G401 (cell line): ENCODE measurements at regions not wholly inside any gene's neighbourhood (a gene's known extent, or its start where the extent isn't known, plus 50 kb on each side); places are given as distances from the start of the nearest gene placed in this dataset.
A peak's percentile ranks its signal among the peaks of the same experiment; 100 is the strongest.

Source experiments
- DNase-seq: peaks from one replicate; pipeline ENCODE4 v3.0.0-alpha.2; 2015; ENCODE audit warnings: low spot score
- in situ Hi-C: cut with HindIII; loops from 2 replicates; pipeline ENCODE4 v1.10.0; 2016; ENCODE audit warnings: low sequenced_read_pairs, mixed read lengths

DNA sequence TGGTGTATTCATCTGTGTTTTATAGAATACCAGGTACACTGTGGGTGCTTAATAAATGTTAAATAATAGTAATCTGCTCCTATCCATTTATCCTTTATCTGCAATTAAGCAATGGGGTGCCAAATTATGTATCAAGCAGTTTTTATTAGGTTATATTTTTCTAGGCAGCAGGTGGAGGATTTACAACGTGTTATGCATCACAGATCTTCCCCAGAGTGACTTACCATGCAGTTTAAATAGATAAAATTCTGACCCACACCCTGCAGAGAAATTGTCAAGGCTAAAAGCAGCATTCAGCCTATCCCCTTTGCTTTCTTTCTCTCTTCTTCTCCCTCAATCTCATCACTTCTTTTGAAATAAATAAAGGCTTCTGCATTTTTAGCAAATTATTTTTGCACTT lies 306.4 kb downstream of the CXXC4 start:
- in situ Hi-C loops = no loop called here

DNA sequence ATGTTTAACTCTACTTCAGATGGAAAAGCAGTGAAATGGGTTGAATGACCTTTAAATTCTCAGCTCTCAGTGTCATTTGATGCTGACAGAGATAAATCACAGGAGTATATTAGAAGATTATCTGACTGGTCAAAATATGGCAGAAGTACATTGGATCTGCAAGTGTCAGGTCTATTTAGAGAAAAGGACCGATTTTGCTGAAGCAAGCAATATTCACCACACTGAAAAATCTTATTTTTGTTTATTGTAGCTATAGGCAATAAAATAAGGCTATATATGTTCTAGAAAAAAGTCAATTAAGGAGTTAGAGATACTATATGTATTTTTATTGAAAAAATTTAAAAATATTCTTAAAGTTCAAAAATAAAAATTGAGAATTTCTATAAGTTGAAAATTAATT lies 325.3 kb downstream of the CXXC4 start:
- in situ Hi-C loops = no loop called here
- no peak for DNase-seq

More for the DNA sequence above, 306.4 kb downstream of the CXXC4 start:
- DNase-seq = no peak

DNA sequence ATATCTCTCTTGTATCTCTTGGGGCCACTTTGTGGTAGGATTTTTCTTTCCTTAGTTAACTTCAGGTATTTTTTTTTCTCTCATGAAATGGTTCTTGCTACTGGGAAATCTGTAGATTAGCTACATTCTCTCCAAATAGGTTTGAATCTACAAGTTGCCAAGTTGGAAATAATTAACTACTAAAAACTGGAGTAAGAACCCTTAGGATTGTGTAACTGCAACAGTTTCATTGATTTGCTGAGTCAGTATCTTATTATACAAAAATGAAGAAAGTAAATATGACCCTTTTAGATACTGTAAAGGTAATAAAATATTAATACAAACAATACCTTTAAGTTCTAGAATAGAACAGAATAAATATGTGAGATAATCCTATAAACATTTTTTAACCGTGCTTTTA lies 327.9 kb downstream of the CXXC4 start:
- in situ Hi-C loops = no loop called here
- DNase-seq = no peak

DNA sequence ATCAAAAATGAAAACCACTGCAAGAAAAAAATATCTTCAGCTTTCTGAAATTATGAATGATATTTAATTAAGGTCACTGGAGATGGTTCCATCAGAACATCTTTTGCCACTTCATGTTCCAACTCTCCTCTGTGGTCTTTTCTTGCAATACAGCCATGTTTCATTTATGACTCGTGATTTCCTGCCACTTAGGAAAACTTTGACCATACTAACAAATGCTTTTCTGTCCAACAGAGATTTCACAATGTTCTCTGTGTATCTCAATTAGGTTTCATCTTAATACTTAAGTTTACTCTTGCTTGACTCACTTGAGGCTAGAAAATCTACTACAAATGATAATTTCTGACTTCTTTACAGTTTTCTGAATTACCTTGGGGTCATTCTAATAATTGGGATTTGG lies 330.9 kb downstream of the CXXC4 start:
- in situ Hi-C loops = no loop called here
- no peak for DNase-seq

DNA sequence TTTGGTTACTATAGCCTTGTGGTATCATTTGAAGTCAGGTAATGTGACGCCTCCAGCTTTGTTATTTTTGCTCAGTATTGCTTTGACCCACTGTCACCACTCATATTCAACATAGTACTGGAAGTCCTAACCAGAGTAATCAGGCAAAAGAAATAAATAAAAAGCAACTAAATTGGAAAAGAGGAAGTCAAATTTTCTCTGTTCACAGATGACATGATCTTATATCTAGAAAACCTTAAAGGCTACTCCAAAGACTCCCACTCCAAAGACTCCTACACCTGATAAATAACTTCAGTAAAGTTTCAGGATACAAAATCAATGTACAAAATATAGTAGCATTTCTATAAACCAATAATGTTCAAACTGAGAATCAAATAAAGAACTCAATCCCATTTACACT lies 348.6 kb downstream of the CXXC4 start:
- in situ Hi-C loops = no loop called here
- no peak for DNase-seq

DNA sequence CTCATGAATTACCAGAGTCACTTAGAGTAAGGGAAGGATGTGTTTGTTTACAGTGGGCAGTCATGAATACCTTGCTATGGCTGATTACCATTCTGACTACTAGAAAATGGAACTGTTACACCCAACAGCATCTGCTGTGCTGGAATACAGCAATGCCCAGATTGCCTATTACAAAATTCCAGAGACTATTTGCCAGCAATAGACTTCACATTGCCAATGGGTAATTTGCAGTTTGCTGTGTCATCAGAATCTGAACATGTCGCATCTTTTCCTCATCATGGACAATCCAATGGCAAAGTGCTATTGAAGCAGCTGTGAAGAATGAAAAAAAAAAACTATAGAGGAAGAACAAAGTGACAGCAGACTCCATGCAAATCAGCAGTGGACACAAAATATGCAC lies 356.6 kb downstream of the CXXC4 start:
- DNase-seq = no peak
- in situ Hi-C loops = no loop called here

DNA sequence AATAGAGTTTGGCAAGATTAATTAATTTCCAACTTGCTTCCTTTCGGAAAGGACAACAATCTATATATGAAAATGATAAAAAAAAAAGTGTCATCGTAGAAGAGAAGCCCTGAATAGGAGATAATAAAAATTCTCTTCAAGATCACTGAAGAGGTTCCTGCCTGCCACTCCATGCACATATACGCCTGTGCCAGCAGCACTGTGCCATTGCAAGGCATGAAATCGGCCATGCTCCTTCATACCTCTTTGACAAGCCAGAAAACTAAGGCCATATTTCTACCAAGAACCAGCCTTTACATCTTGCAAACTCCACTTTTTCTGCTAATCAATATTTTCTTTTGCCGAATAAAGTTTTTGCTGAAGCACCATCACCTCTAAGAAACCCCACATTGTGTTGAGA lies 365.5 kb downstream of the CXXC4 start:
- no peak for DNase-seq
- in situ Hi-C loops = no loop called here

DNA sequence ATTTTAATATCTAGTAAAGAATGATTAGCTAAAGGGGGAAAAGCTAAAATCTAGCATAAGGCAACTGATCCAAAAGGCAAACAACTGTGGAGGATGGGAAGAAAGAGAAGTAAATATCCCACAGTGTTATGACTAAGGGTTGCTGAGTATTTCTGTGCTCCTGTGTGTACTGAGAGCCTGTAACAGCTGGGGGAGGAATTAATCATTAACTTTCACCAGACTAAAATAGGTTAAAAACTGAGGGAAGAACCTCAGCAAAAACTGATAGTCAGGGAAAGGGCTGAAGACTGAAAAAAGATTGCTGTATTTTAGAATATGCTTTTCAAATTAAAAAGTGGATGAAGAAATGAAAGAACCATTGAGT lies 365.9 kb downstream of the CXXC4 start:
- DNase-seq = no peak
- in situ Hi-C loops = no loop called here

DNA sequence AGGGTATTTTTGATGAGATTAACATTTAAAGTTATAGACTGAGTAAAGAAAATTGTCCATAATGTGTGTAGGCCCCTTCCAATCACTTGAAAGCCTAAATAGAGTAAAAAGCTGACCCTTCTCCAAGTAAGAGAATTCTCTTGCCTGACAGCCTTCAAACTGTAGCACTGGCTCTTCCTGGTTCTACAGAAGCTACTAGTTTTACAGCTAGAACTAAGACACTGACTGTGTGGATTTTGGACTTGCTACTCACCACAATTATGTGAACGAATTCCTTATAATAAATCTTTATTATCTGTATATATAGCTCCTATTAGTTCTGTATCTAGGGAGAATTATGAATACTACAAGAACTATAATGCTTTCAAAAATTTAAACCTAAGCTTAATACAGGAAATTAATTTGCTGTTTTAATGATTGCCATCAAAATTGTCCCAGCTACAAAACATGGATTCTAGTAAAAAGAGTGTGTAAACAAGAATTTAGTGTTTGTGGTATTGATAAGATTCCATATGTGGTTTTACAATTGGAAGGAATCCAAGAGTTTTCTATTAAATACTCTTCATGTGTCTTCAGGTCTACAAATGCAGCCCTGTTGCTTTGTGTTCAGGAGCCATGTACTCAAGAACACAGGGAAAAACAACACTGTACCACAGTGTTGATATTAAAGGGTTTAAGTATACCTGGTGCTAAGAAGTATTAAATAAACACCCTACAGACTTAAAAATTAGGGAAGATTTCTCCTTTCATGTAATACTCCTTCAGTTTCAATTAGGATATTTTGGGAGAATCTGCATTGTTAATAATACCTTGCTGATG lies 366.5 kb downstream of the CXXC4 start:
- DNase-seq = no peak
- in situ Hi-C loops = no loop called here

DNA sequence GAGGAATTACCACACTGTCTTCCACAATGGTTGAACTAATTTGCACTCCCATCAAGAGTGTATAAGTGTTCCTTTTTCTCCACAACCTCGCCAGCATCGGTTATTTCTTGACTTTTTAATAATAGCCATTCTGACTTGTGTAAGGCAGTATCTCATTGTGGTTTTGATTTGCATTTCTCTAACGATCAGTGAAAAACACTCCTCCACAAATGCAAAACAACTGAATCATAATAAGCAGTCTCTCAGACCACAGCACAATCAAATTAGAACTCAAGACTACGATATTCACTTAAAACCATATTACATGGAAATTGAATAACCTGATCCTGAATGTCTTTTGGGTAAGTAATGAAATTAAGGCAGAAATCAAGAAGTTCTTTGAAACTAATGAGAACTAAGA lies 371.7 kb downstream of the CXXC4 start:
- in situ Hi-C loops = no loop called here
- DNase-seq = no peak

DNA sequence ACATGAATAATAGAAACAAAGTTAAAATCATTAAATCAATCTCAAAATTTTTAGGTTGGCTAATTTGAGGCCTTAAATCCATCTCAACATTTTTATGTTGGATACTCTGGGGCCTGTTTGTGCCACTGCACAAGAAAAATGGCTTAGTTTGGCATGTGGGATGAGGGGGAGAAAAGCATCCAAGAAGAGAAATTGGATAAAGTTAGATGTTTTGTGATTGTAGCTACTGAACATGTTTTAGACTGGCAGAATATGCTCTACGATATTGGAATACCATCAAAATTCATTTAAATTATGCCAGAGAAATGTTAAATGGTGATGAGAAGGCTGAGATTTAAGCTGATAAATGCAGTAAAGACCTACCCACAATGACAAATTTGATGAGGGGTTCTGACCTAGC lies 376.9 kb downstream of the CXXC4 start:
- in situ Hi-C loops = no loop called here
- no peak for DNase-seq

DNA sequence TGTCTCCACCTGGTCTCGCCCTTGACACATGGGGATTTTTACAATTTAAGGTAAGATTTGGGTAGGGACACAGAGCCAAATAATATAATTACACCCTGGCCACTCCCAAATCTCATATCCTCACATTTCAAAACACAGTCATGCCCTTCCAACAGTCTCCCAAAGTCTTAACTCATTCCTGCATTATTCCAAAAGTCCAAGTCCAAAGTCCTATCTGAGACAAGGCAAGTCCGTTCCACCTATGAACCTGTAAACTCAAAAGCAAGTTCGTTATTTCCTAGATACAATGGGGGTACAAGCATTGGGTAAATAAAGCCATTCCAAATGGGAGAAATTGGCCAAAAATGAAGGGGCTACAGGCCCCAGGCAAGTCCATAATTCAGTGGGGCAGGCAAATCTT lies 380.8 kb downstream of the CXXC4 start:
- DNase-seq = no peak
- in situ Hi-C loops = no loop called here

DNA sequence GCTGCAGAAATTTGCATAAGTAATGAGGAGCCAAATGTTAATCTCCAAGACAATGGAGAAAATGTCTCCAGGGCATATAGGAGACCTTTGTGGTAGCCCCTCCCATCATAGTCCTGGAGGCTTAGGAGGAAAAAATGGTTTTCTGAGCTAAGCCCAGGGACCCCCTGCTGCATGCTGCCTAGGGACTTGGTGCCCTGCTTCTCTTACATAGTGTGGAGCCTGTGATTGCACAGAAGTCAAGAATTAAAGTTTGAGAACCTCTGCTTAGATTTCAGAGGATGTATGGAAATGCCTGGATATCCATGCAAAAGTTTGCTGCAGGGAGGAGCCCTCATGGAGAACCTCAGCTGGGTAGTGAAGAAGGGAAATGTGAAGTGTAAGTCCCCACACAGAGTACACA lies 379.4 kb upstream of the TACR3 start:
- in situ Hi-C loops = no loop called here
- DNase-seq = no peak

DNA sequence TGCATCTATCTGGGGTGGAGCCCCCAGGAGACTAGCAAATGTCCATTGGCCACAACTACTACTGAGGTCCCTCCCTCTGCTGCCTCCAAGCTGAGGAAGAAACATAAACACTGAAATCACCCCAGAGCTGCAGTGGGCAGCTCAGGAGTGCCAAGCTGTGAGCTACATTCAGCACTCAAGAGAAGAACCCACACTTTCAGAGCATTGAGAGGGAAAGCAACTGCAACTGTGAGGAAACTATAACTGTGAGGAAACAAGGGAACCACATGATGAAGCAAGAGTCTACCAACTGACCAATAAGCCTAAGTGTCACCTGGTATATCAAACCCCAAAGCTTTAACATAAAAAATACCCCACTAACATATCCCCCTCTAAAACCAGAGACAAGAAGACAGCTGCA lies 373.5 kb upstream of the TACR3 start:
- DNase-seq = no peak
- in situ Hi-C loops = no loop called here

DNA sequence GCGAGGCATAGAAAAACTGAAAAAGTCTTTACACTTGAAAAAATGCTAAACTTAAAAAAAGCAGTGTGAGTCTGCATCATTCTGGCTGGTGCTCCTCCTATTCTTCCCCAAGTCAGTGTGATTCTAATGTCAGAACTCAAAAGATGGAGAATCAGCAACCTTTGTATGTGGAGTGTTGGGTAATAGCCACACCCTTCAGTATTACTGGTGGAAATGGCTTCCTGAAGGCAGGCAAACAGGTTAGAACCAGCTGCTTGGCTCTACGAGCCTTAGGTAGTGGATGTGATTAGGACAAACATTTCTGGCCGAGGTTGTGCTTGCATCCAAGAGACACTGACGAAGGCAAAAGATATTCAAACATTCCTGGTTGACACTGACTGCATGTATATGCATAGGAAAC lies 353.4 kb upstream of the TACR3 start:
- DNase-seq = no peak
- in situ Hi-C loops = no loop called here

DNA sequence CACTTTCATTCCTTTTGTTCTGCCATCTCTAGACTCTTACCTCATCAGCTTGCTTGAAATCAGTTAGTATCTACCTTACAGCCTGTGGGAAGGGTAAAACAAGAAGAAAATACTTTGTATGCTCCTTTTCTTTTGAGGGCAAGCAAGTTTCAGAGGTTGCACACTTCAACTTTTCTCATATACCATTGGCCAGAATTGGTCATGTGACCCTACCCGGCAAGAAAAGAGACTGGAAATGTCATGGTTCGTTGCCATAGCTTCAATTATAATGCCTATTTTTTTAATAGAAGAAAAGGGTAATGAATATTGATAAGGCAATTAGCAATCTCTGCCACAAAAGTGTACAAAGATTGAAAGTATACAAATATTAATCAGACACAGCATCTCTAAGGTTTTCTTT lies 346.7 kb upstream of the TACR3 start:
- in situ Hi-C loops = no loop called here
- DNase-seq = no peak

DNA sequence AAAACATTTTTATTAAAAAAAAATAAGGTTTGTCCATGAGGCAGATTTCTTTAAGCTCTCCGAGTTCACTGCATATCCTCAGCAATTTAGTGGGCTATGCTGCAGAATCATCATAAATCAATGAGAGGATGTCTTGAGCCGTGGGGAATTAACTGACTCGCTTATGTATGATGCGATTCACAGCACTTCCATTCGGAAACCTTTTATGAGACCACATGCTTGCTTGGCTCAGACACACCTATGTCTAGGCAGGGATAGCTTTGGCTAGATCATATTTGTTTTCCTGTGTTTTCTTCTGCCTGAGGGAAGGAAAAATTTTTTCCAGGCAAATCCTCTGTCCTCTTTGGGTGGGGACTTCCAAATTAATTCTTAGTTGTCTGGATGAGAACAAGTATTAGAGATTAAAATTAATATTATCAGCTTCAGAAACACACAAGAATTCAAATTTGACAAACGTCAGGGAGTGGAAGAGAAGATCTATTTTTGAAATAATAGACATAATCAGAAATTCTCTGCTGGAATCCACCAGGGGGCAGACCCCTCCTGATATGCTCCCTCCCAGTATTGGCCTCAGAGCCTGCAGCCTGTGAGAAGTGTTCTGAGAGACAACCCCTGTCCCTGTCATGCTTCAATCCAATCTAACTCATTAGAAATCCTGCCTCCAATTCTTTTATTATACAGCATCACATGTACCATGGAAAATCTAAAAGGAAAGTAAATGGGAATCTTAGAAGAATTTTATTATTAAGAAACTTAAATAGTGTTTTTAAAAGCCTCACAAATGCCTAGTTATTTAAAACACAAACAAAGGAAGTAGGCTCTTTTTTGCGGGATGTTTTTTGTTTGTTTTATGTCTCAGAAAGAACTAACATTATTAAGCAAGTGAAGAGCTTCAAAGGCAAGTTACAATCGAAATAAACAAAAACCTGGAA lies 345.1 kb upstream of the TACR3 start:
- in situ Hi-C loops = no loop called here
- peak; percentile 35 for DNase-seq

DNA sequence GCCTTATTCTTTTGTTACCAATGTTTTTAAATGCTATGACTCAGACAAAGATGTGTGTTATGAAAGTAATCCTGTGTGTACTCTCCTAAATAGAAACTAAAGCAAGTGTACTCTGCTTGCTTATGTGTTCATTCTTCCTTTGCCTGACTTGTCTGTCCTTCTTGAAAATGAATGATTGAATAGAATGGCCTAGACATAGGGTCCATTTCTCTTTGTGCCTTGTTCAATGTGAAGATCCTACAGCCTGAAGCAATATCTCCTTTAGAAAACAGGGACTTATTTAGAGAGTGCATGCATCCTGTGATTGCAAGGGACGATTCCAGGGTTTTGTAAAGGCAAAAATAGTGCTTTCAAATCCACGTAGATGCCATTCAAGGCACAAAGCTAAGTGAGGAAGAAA lies 343.6 kb upstream of the TACR3 start:
- in situ Hi-C loops = no loop called here

DNA sequence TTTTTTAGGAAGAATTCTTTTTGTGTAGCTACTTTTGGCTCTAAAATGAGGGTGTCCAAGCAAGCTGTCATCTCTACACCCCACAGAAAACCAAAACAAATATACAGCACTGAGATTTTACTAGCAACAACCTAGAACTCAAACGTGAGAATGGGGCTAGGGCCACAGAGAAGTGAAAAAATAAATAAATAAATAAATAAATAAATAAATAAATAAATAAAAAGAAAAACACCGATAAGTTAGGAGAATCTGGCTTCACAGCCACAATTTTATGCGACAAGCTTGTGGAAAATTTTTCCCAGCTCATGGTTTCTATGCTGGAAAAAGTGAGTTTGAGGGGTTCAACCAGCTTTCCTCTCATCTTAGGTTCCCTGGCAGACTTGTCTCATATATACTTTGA lies 324.6 kb upstream of the TACR3 start:
- in situ Hi-C loops = no loop called here
- DNase-seq = no peak

More for the DNA sequence above, 343.6 kb upstream of the TACR3 start:
- DNase-seq = no peak

DNA sequence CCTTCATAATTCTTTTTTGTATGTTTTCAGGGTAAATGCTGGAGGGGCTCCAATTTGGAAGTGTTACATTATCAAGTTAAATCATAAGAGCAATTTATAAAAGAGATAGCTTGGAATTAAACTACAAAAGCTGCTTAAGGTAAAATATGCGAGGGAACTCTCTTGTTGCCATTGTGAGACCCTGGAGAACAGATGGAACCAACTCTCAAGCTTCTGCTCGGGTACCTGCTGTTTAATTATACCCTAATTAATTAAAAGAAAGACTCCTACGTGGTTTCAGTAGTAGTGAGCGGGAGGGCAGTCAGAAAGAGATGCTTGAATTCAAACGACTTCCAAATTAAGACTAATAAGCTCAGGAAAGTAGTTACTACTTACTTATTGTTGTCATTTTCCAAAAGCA lies 313.1 kb upstream of the TACR3 start:
- in situ Hi-C loops = no loop called here
- no peak for DNase-seq

DNA sequence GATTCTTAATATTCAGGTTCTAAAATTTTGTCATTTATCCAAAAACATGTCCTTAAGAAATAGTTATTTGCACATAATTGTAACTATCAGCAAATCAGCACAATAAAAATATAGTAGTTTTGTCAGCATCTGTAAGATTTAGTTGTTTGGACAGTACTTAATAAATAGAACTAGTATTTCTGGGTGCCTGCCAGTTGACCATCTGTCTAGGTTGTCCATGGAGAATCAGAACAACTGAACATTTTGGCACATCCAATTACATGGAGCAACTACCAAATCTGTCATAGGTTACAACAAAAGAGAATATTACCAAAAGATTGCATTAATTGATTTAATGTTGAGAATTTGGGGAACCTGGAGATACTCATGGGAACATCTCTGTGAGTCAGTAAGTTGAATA lies 305.5 kb upstream of the TACR3 start:
- DNase-seq = peak; percentile 77
- in situ Hi-C loops = no loop called here
